HG02970 (cell line): ENCODE measurements at regions not wholly inside any gene's neighbourhood (a gene's known extent, or its start where the extent isn't known, plus 50 kb on each side); places are given as distances from the start of the nearest gene placed in this dataset.

Source experiments
- ATAC-seq: cut with Tn5 transposase; IDR thresholded peaks from one replicate; pipeline ENCODE4 v1.9.1; 2021; ENCODE audit warnings: mild to moderate bottlenecking, moderate library complexity, moderate number of reproducible peaks; ENCODE audit not compliant: unreplicated experiment, low FRiP score

DNA sequence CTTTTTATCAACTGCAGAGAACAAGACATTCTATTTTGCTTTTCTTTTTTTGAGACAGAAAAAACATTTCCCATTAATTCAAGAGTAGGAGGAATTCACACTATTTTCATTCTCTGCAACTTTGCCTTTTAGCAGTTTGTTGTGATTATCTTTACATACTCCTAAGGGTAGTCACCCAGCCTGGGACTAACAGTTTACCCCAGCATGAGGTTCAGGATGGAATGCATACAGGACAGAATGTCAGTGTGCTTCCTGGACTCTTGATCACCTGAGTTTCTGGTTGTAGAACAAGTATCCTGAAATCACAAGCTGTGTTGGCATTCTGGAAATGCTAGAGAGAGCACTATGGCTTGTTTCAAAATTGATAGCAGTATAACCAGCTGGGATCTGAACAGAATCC lies 368.1 kb downstream of the KIF4B start:
- ATAC-seq: no peak

DNA sequence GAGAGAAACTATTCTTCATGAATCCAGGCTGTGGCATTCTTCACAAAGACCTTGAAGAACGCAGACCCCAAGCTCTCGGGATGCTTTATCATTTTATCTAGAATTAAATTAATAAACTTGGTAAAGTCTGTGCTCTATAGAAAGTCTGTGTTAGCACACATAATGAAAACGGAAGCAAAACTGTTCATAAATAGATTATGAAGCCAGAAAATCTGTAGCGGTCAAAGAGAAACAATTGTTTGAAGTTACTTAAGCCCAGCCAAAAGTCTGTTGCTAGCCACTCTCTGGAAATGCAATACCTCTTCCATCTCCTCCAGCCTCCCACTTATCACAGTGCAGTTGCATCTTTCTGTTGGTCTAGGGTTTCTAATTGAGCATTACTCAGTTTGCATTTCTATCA lies 375.9 kb downstream of the KIF4B start:
- no peak for ATAC-seq

- ATAC-seq: no peak
Observed at GRCh38 chr5:155394727-155395126, 381.2 kb downstream of the KIF4B start.

DNA sequence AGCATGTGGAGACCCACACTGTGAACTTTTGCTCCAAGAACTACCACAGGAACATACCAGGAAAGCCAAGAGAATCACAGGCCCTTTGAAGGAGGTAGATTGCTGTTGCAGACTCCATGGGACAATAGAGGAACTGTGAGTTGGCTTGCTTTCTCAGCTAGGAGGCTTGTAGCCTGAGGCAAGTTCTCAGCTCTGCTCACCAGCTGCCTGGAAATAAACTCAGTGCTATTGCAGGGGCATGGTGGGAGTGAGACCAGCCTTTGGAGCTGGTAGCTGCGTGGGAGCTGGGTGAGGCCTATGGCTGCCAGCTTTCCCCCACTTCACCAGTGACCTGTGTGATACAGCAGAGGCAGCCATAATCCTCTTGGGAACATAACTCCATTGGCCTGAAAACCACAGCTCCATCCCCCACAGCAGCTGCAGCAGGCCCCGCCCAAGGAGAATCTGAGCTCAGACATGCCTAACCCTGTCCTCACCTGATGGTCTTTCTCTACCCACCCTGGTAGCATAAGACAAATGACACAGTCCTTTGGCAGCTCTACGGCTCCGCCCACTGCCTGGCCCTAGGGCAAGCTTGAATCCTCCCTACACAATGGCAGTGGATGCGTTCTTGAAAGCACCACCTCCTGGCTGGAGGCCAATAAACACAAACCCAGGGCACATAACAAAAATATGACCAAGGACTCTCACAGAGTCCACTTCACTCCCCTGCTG lies 389.5 kb downstream of the KIF4B start:
- ATAC-seq: no peak

GRCh38 chr5:155406815-155407214 lies 393.3 kb downstream of the KIF4B start:
- no peak for ATAC-seq

DNA sequence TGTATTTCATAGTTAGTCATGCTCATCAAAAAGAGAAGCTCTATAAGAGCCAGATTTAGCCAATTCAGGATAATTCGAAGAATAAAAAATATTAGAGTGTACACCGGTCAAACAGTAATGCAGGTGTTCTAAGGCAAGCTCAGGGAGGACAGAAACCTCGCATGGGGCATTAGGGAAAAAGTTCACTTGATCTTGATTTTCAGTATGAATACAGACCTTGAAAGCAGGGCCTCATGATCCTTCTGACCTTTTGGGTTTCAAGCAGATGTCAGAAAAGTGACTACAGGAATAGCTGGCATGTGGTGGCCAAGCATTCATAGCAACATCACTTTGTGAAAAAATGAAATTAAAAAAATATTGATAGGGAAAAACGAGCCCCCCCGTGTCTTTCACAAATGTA lies 394.9 kb downstream of the KIF4B start:
- ATAC-seq: no peak

DNA sequence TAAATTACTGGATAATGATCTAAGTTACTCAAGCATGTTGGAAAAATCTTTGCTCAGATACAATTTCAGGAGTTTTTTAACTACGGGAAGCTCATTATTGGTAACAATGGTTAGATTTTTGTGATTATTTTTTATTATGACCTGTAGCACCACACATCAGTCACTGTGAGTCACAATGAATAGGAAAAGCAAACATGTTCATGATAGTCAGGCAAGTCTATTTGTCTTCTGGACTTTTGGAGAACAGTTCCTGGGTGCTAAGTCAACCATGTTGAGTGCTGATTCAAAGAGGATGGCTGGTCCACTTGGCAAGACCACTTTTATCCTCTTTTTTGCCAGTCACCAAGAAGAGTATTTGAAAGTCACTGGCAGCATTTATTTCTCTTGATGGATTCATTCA lies 403.2 kb downstream of the KIF4B start:
- ATAC-seq: no peak

GRCh38 chr5:155418960-155419579 lies 405.5 kb downstream of the KIF4B start:
- no peak for ATAC-seq

- ATAC-seq: no peak
Observed at GRCh38 chr5:155430192-155430591, 416.6 kb downstream of the KIF4B start.

GRCh38 chr5:155434267-155434666 lies 420.7 kb downstream of the KIF4B start:
- no peak for ATAC-seq

DNA sequence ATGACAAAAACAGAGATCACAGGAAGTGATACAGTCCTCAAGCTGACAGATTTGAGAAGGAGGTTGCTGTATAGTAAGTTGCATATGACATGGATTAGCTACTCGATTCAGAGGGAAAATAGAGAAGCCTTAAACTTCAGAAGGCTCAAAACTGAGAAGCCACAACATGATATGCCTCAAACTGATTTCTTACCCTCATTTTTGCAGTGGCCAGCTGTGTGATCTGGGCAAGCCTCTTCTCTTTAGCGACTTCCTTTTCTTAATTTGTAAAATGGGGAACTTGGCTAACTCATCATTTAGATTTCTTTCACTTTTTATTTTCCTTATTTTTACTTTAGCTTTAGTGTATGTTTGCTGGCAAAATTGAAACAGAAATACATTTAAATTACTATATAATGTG lies 421.1 kb downstream of the KIF4B start:
- ATAC-seq: no peak

GRCh38 chr5:155441849-155442248 lies 428.3 kb downstream of the KIF4B start:
- no peak for ATAC-seq

DNA sequence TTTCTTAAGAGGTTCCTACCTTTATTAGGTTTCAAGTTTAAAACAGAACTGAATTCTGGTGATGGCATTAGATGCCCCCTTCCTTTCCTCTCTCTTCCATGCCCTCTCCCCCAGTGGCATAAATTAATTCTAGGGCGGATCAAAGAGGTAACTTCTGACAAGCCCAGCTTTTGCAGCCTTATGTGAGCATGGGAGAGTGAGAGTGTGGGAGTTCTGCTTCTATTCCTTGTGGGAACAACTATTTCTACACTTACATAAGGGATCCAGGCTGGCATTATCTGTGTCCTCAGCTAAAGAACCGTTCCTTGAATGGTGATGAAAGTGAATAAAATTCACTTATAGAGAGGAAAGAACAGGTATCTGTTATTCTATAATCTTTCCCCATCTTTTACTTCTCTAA lies 437.6 kb downstream of the KIF4B start:
- no peak for ATAC-seq

- no peak for ATAC-seq
Observed at GRCh38 chr5:155455791-155456514, 442.4 kb downstream of the KIF4B start.

DNA sequence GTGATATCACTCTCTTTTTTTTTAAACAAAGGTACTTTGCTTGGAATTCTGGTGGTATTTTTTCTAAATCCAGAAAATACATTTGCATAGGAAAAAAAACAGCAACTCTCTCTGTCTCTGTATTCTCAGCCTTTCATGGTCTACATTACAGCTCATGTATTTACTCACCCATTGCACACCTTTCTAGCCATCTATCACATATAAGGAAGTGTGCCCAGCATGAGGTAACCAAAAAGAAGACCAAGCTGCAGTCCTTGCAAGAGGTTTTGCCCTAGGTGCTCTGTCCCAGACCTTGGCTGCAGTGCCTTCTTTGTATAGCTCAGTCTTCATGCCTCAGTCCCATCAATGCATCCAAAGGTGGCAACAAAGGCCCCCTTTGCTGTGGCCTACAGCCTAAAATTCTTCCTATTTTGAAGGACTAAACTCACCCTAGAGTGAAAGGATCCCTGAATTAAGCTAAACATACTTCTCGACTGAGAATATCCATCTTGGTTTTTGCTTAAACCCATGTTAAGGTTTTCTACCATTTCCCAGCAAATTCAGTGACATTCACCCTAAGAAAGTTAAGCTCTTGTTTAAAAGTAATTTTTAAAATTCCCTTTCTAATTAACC lies 446.4 kb downstream of the KIF4B start:
- ATAC-seq: no peak

DNA sequence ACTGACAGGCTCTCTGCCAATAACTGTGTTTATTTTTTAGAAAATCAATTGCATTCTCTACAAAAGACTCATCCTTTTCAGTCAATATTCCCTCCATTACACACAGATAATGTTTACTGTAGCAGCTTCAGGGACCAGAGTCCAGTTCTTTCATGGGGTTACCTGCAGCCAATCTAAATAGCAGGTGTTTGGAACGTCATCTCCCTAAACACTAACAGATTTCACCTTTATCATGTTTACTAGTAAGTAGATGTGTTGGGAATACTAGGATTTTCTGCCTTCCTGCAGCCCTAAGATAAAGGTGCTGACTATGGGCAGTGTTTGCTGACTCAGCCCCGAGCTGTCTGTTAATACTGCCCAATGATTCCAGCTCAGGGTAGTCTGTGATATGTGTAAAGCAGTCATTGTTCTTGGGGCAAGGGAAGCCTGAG lies 447.0 kb downstream of the KIF4B start:
- no peak for ATAC-seq

GRCh38 chr5:155461304-155461703 lies 447.7 kb downstream of the KIF4B start:
- ATAC-seq: no peak

DNA sequence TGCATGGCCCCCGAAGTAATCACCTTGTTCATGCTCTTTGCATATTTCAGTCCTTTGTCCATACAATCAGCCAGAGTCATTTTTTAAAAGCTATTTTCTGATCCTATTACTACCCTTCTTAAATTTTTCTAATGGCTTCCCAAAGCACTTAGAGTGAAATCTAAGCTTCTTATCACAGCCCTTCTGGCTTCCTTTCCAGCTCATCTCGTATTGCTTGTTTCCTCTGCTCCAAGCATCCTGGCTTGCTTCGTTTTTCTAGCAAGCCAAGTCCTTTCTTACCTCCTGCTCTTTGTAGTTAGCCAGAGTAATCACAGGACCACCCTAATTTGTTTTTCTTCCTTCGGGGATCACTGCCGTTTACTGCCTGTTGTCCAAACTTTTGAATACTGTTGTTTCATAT lies 453.3 kb downstream of the KIF4B start:
- ATAC-seq: no peak

DNA sequence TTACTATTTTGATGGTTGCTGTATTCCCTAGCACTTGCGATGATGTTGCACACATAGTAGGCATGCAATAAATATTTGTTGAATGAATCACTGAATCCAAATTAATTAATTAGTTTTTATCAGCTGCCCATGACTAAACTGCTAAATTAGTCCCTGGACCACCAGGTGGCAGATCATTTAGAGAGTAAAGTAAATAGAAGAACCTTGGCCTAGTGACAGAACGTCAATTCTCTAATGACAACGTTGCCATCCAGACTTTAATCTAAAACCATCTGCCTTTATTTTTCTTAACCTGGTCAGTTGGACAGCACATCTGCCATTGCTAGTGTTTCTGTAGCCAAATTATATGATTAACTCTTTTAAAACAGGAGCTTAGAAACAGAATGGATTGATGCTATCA lies 457.5 kb downstream of the KIF4B start:
- ATAC-seq: no peak

DNA sequence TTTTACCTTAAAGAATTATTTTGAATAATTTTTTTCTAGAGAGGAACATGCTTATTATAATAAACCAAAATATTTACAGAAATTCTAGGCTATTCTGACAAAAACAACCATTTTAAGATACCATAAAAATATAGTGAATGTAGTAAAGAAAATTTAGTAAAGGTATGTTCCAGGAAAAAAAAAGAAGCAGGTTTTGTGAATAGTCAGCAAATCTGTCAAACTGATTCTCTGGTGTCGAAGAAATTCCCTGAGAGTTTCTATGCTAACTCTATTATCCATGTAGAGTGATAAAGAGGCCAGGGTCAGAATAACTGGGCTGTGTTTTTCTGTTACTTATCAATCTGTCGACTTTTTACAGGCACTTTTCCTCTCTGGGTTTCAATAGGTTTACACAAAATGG lies 459.2 kb downstream of the KIF4B start:
- ATAC-seq: no peak

DNA sequence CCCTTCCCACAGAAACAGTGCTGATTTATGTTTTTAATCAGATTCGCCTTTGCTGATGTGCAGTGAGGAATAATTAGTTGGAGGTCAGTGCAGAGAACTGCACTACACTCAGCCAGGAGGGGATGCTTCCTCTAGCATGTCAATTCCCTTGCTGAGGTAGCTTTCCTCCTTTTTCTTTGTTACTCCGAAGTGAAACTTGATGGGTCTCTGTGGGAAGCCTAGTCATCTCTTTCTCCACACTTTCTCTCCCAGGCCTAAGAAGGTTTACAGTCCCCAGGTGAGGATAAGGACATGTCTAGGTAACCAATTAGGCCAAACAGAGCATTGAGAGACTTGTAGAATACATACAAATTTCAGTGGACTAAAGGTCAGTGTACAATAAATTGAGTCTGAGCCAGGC lies 461.8 kb downstream of the KIF4B start:
- no peak for ATAC-seq
